ENCODE measurements at regions not wholly inside any gene's neighbourhood (a gene's known extent, or its start where the extent isn't known, plus 50 kb on each side); places are given as distances from the start of the nearest gene placed in this dataset.
"Not testable (repeated sequence)": the region's sequence is repeated elsewhere in the genome, so short reads cannot be mapped to it uniquely, and the experiment has no call there.

- FAIRE-seq (no peak), DNase-seq (ENCODE audit: insufficient read length, low spot score) (no peak)
- TF ChIP-seq PAX5 (IDR thresholded peaks at IDR 0.05; ENCODE audit: insufficient read depth, low read length, severe bottlenecking) (no peak), POLR2AphosphoS5 (IDR thresholded peaks at IDR 0.05; ENCODE audit: low read depth, low read length) (no peak), POU2F2 (IDR thresholded peaks at IDR 0.05; ENCODE audit: low read depth, low read length) (no peak), TAF1 (IDR thresholded peaks at IDR 0.05; ENCODE audit: low read depth, low read length) (no peak), SPI1 (IDR thresholded peaks at IDR 0.05; ENCODE audit: low read depth, low read length) (no peak), POLR2A (IDR thresholded peaks at IDR 0.05; ENCODE audit: low read depth, low read length) (no peak)
Measured at GRCh38 chr5:82509762-82510161, 231.6 kb upstream of the RPS23 start.

- not testable (repeated sequence) for DNase-seq (ENCODE audit: insufficient read length, low spot score); FAIRE-seq
Measured at GRCh38 chr5:82506390-82506789, 228.2 kb upstream of the RPS23 start.

- TF ChIP-seq POLR2A (IDR thresholded peaks at IDR 0.05; ENCODE audit: low read depth, low read length) (no peak), POLR2AphosphoS5 (IDR thresholded peaks at IDR 0.05; ENCODE audit: low read depth, low read length) (no peak), POU2F2 (IDR thresholded peaks at IDR 0.05; ENCODE audit: low read depth, low read length) (no peak), SPI1 (IDR thresholded peaks at IDR 0.05; ENCODE audit: low read depth, low read length) (no peak), PAX5 (IDR thresholded peaks at IDR 0.05; ENCODE audit: insufficient read depth, low read length, severe bottlenecking) (no peak), TAF1 (IDR thresholded peaks at IDR 0.05; ENCODE audit: low read depth, low read length) (no peak)
- no peak for DNase-seq (ENCODE audit: insufficient read length, low spot score)
- FAIRE-seq: no peak
Measured at GRCh38 chr5:82499725-82500244, 221.6 kb upstream of the RPS23 start.

- TF ChIP-seq POU2F2 (IDR thresholded peaks at IDR 0.05; ENCODE audit: low read depth, low read length) (no peak), PAX5 (IDR thresholded peaks at IDR 0.05; ENCODE audit: insufficient read depth, low read length, severe bottlenecking) (no peak), TAF1 (IDR thresholded peaks at IDR 0.05; ENCODE audit: low read depth, low read length) (no peak), POLR2AphosphoS5 (IDR thresholded peaks at IDR 0.05; ENCODE audit: low read depth, low read length) (no peak), SPI1 (IDR thresholded peaks at IDR 0.05; ENCODE audit: low read depth, low read length) (no peak), POLR2A (IDR thresholded peaks at IDR 0.05; ENCODE audit: low read depth, low read length) (no peak)
- DNase-seq (ENCODE audit: insufficient read length, low spot score) (no peak), FAIRE-seq (no peak)
Measured at GRCh38 chr5:82497242-82497641, 219.1 kb upstream of the RPS23 start.

GRCh38 chr5:82494942-82495341 is 216.8 kb upstream of the RPS23 start:
- DNase-seq (ENCODE audit: insufficient read length, low spot score) (no peak), FAIRE-seq (no peak)
- TF ChIP-seq POU2F2 (IDR thresholded peaks at IDR 0.05; ENCODE audit: low read depth, low read length) (no peak), TAF1 (IDR thresholded peaks at IDR 0.05; ENCODE audit: low read depth, low read length) (no peak), POLR2AphosphoS5 (IDR thresholded peaks at IDR 0.05; ENCODE audit: low read depth, low read length) (no peak), PAX5 (IDR thresholded peaks at IDR 0.05; ENCODE audit: insufficient read depth, low read length, severe bottlenecking) (no peak), SPI1 (IDR thresholded peaks at IDR 0.05; ENCODE audit: low read depth, low read length) (no peak), POLR2A (IDR thresholded peaks at IDR 0.05; ENCODE audit: low read depth, low read length) (no peak)

- TF ChIP-seq PAX5 (IDR thresholded peaks at IDR 0.05; ENCODE audit: insufficient read depth, low read length, severe bottlenecking) (no peak), TAF1 (IDR thresholded peaks at IDR 0.05; ENCODE audit: low read depth, low read length) (no peak), POLR2AphosphoS5 (IDR thresholded peaks at IDR 0.05; ENCODE audit: low read depth, low read length) (no peak), POLR2A (IDR thresholded peaks at IDR 0.05; ENCODE audit: low read depth, low read length) (no peak)
- FAIRE-seq: no peak
- DNase-seq (ENCODE audit: insufficient read length, low spot score): no peak
Measured at GRCh38 chr5:82493221-82493620, 215.1 kb upstream of the RPS23 start.

- TF ChIP-seq POU2F2 (IDR thresholded peaks at IDR 0.05; ENCODE audit: low read depth, low read length) (no peak), PAX5 (IDR thresholded peaks at IDR 0.05; ENCODE audit: insufficient read depth, low read length, severe bottlenecking) (no peak), TAF1 (IDR thresholded peaks at IDR 0.05; ENCODE audit: low read depth, low read length) (no peak)
- DNase-seq (ENCODE audit: insufficient read length, low spot score) (no peak), FAIRE-seq (no peak)
Measured at GRCh38 chr5:82491397-82491796, 213.2 kb upstream of the RPS23 start.

- no peak for TF ChIP-seq PAX5 (IDR thresholded peaks at IDR 0.05; ENCODE audit: insufficient read depth, low read length, severe bottlenecking)
- no peak for TF ChIP-seq POLR2AphosphoS5 (IDR thresholded peaks at IDR 0.05; ENCODE audit: low read depth, low read length)
- no peak for TF ChIP-seq TAF1 (IDR thresholded peaks at IDR 0.05; ENCODE audit: low read depth, low read length)
- TF ChIP-seq SPI1 (IDR thresholded peaks at IDR 0.05; ENCODE audit: low read depth, low read length): no peak
- no peak for TF ChIP-seq POLR2A (IDR thresholded peaks at IDR 0.05; ENCODE audit: low read depth, low read length)
- TF ChIP-seq POU2F2 (IDR thresholded peaks at IDR 0.05; ENCODE audit: low read depth, low read length): no peak
- FAIRE-seq: no peak
- no peak for DNase-seq (ENCODE audit: insufficient read length, low spot score)
Measured at GRCh38 chr5:82489683-82490082, 211.5 kb upstream of the RPS23 start.

- FAIRE-seq (no peak), DNase-seq (ENCODE audit: insufficient read length, low spot score) (no peak)
- TF ChIP-seq POLR2A (IDR thresholded peaks at IDR 0.05; ENCODE audit: low read depth, low read length) (no peak), POLR2AphosphoS5 (IDR thresholded peaks at IDR 0.05; ENCODE audit: low read depth, low read length) (no peak)
Measured at GRCh38 chr5:82487131-82487530, 209.0 kb upstream of the RPS23 start.

GRCh38 chr5:82480331-82480730 is 202.2 kb upstream of the RPS23 start:
- no peak for DNase-seq (ENCODE audit: insufficient read length, low spot score)
- no peak for FAIRE-seq
- TF ChIP-seq SPI1 (IDR thresholded peaks at IDR 0.05; ENCODE audit: low read depth, low read length): no peak
- no peak for TF ChIP-seq POU2F2 (IDR thresholded peaks at IDR 0.05; ENCODE audit: low read depth, low read length)
- TF ChIP-seq POLR2A (IDR thresholded peaks at IDR 0.05; ENCODE audit: low read depth, low read length): no peak
- no peak for TF ChIP-seq TAF1 (IDR thresholded peaks at IDR 0.05; ENCODE audit: low read depth, low read length)
- no peak for TF ChIP-seq POLR2AphosphoS5 (IDR thresholded peaks at IDR 0.05; ENCODE audit: low read depth, low read length)
- no peak for TF ChIP-seq PAX5 (IDR thresholded peaks at IDR 0.05; ENCODE audit: insufficient read depth, low read length, severe bottlenecking)

- FAIRE-seq: no peak
- TF ChIP-seq POLR2A (IDR thresholded peaks at IDR 0.05; ENCODE audit: low read depth, low read length) (no peak), POU2F2 (IDR thresholded peaks at IDR 0.05; ENCODE audit: low read depth, low read length) (no peak), PAX5 (IDR thresholded peaks at IDR 0.05; ENCODE audit: insufficient read depth, low read length, severe bottlenecking) (no peak), POLR2AphosphoS5 (IDR thresholded peaks at IDR 0.05; ENCODE audit: low read depth, low read length) (no peak), SPI1 (IDR thresholded peaks at IDR 0.05; ENCODE audit: low read depth, low read length) (no peak), TAF1 (IDR thresholded peaks at IDR 0.05; ENCODE audit: low read depth, low read length) (no peak)
- no peak for DNase-seq (ENCODE audit: insufficient read length, low spot score)
Measured at GRCh38 chr5:82476155-82476554, 198.0 kb upstream of the RPS23 start.
